Fibroblast of lung (primary cell): ENCODE measurements at regions not wholly inside any gene's neighbourhood (a gene's known extent, or its start where the extent isn't known, plus 50 kb on each side); places are given as distances from the start of the nearest gene placed in this dataset.

Experiments used
- DNase-seq, 2 donors: peaks; one replicate each; pipeline versions ENCODE4 v3.0.0 to v3.0.0-alpha.2; 2010; ENCODE audit warnings: low read depth in 2 of 2
- H2AFZ ChIP-seq: 2 replicates; pipeline ENCODE4 v1.5.1; 2012; ENCODE audit warnings: low read length, control low read depth, inconsistent platforms
- H3K27ac ChIP-seq: 2 replicates; pipeline ENCODE4 v1.5.1; 2011; ENCODE audit warnings: low read length, control low read depth; ENCODE audit not compliant: insufficient read depth
- H3K27me3 ChIP-seq: 2 replicates; pipeline ENCODE4 v1.5.1; 2011; ENCODE audit warnings: mild to moderate bottlenecking, low read length; ENCODE audit not compliant: control insufficient read depth, insufficient read depth
- H3K36me3 ChIP-seq: 2 replicates; pipeline ENCODE4 v1.5.1; 2011; ENCODE audit warnings: low read length; ENCODE audit not compliant: control insufficient read depth, insufficient read depth
- H3K4me1 ChIP-seq: 2 replicates; pipeline ENCODE4 v1.5.1; 2011; ENCODE audit warnings: low read length; ENCODE audit not compliant: control insufficient read depth, insufficient read depth; ENCODE audit errors: extremely low read depth
- H3K4me2 ChIP-seq: 2 replicates; pipeline ENCODE4 v1.5.1; 2011; ENCODE audit warnings: low read length, control low read depth; ENCODE audit not compliant: insufficient read depth; ENCODE audit errors: extremely low read depth
- H3K4me3 ChIP-seq, 4 experiments: fragments of 200-600 bp in 1 of 4; sonication (generic) in 1 of 4; replicated peaks in 1 of 4; 2 replicates each; pipeline ENCODE4 v1.5.1; 2011 to 2016; ENCODE audit warnings: low read length in 4 of 4, low read depth in 3 of 4, mild to moderate bottlenecking in 3 of 4, control low read depth in 2 of 4, inconsistent platforms in 1 of 4, mixed read lengths in 1 of 4; ENCODE audit not compliant: insufficient read depth in 1 of 4; ENCODE audit errors: control extremely low read depth in 1 of 4
- H3K79me2 ChIP-seq: 2 replicates; pipeline ENCODE4 v1.5.1; 2012; ENCODE audit warnings: mild to moderate bottlenecking, low read length, inconsistent platforms; ENCODE audit not compliant: control insufficient read depth, insufficient read depth
- H3K9ac ChIP-seq: 2 replicates; pipeline ENCODE4 v1.5.1; 2011; ENCODE audit warnings: mild to moderate bottlenecking, low read length, control low read depth; ENCODE audit not compliant: insufficient read depth
- H3K9me3 ChIP-seq: 2 replicates; pipeline ENCODE4 v1.5.1; 2012; ENCODE audit warnings: low read depth, low read length; ENCODE audit not compliant: control insufficient read depth, insufficient read depth
- H4K20me1 ChIP-seq: 2 replicates; pipeline ENCODE4 v1.5.1; 2011; ENCODE audit warnings: low read length; ENCODE audit not compliant: control insufficient read depth, insufficient read depth; ENCODE audit errors: extremely low read depth
- EZH2 ChIP-seq: IDR thresholded peaks from 2 replicates; pipeline ENCODE4 v1.5.1; 2012; ENCODE audit warnings: low read length, control low read depth, mild to moderate bottlenecking; ENCODE audit errors: missing control alignments
- TF ChIP-seq, protein P1 (sequence below), 2 donors: IDR thresholded peaks in 1 of 2; conservative IDR thresholded peaks in 1 of 2; 1 replicate in 1 of 2; 2 replicates in 1 of 2; pipeline ENCODE4 v1.5.1; 2011 to 2012; ENCODE audit warnings: low read length in 2 of 2, control low read depth in 1 of 2, inconsistent platforms in 1 of 2, low read depth in 1 of 2, mild to moderate bottlenecking in 1 of 2

DNA sequence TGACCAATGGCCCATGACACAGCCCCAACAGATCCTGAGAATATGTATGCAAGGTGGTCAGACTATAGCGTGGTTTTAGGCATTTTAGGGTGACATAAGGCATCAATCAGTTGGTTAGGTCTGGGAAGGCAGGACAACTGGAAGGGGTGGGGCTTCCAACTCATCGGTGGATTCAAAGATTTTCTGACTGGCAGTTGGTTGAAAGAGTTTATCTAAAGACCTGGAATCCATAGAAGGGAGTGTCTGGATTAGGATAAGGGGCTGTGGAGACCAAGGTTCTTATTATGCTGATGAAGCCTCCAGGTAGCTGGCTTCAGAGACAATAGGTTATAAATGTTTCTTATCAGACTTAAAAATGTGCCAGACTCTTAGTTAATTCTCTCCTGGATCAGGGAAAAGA, 60.3 kb upstream of the CFAP46 start:
- Histone ChIP-seq H3K36me3 (no peaks in the 10 kb centered on the region), H3K4me1 (no peaks in the 10 kb centered on the region), H2AFZ (no peak overlapping the region), H3K9me3 (no peaks in the 10 kb centered on the region), H4K20me1 (peaks cover under 1% of the 10 kb centered on the region), H3K4me2 (no peak overlapping the region), H3K9ac (no peak overlapping the region), H3K79me2 (no peaks in the 10 kb centered on the region), H3K27ac (no peak overlapping the region), H3K27me3 (no peaks in the 10 kb centered on the region), H3K4me3 (no peak overlapping the region)
- TF ChIP-seq EZH2: no peak
- TF ChIP-seq, protein P1, sequence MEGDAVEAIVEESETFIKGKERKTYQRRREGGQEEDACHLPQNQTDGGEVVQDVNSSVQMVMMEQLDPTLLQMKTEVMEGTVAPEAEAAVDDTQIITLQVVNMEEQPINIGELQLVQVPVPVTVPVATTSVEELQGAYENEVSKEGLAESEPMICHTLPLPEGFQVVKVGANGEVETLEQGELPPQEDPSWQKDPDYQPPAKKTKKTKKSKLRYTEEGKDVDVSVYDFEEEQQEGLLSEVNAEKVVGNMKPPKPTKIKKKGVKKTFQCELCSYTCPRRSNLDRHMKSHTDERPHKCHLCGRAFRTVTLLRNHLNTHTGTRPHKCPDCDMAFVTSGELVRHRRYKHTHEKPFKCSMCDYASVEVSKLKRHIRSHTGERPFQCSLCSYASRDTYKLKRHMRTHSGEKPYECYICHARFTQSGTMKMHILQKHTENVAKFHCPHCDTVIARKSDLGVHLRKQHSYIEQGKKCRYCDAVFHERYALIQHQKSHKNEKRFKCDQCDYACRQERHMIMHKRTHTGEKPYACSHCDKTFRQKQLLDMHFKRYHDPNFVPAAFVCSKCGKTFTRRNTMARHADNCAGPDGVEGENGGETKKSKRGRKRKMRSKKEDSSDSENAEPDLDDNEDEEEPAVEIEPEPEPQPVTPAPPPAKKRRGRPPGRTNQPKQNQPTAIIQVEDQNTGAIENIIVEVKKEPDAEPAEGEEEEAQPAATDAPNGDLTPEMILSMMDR (conservative IDR thresholded peaks at IDR 0.05 in 1 of 2, IDR thresholded peaks at IDR 0.05 in 1 of 2; ENCODE audit: low read depth in 1 of 2, low read length in 2 of 2): no peak
- DNase-seq: no peak

DNA sequence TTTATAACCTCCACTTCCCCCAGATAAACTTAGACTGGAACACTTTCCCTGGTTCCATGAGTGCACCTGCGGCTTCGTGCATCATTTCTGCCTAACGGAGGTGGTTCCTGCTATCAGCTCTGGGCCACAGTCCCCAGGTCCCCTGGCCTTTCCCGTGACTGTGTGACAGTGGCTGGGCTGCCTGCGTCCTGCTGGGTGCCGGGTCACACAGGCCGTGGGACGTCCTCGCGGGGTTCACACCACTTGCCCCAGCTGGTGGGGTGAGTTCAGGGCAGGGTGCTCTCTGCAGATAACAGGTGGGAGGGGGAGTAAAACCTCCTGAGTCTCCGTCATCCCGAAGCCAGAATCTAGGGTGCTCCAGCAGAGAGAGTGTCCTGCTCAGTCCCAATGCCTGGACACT, 58.7 kb upstream of the CFAP46 start:
- no peak for DNase-seq
- H3K36me3 ChIP-seq: no peaks in the 10 kb centered on the region
- no peak for TF ChIP-seq EZH2
- TF ChIP-seq, protein P1 (conservative IDR thresholded peaks at IDR 0.05 in 1 of 2, IDR thresholded peaks at IDR 0.05 in 1 of 2; ENCODE audit: low read depth in 1 of 2, low read length in 2 of 2): no peak
- no peaks in the 10 kb centered on the region for H3K79me2 ChIP-seq
- H2AFZ ChIP-seq: no peak overlapping the region
- H3K9ac ChIP-seq: no peak overlapping the region
- H3K27ac ChIP-seq: no peak overlapping the region
- H4K20me1 ChIP-seq: peaks cover 2% of the 10 kb centered on the region
- no peaks in the 10 kb centered on the region for H3K4me1 ChIP-seq
- H3K4me3 ChIP-seq: no peak overlapping the region
- no peak overlapping the region for H3K4me2 ChIP-seq
- no peaks in the 10 kb centered on the region for H3K9me3 ChIP-seq
- H3K27me3 ChIP-seq: no peaks in the 10 kb centered on the region

DNA sequence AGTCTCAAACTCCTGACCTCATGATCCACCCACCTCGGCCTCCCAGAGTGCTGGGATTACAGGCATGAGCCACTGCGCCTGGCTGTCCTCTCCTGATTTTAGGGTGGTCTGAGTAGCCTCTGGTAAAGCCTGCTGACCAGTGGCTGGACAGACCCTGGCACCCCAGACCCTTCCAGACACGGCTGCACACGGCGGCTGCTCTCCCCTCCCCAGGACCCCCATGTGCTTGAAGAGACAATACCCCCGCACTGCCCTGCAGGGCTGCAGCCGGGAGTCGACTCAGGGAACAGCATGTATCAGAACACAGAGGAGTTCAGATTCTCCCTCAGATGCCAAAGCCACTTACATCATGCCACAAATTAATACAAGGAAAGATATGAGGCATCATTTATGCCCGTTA, 58.3 kb upstream of the CFAP46 start:
- Histone ChIP-seq H2AFZ (no peak overlapping the region), H3K27ac (no peak overlapping the region)
- no peak for DNase-seq

More for the DNA sequence above, 58.3 kb upstream of the CFAP46 start:
- Histone ChIP-seq H3K4me1 (no peaks in the 10 kb centered on the region), H3K79me2 (no peaks in the 10 kb centered on the region), H3K27me3 (no peaks in the 10 kb centered on the region), H3K36me3 (no peaks in the 10 kb centered on the region), H3K9me3 (no peaks in the 10 kb centered on the region), H3K4me2 (no peak overlapping the region), H4K20me1 (peaks cover 2% of the 10 kb centered on the region), H3K9ac (no peak overlapping the region), H3K4me3 (no peak overlapping the region)
- no peak for TF ChIP-seq EZH2
- TF ChIP-seq, protein P1 (conservative IDR thresholded peaks at IDR 0.05 in 1 of 2, IDR thresholded peaks at IDR 0.05 in 1 of 2; ENCODE audit: low read depth in 1 of 2, low read length in 2 of 2): no peak
